ENCODE measurements at regions not wholly inside any gene's neighbourhood (a gene's known extent, or its start where the extent isn't known, plus 50 kb on each side); places are given as distances from the start of the nearest gene placed in this dataset.

DNA sequence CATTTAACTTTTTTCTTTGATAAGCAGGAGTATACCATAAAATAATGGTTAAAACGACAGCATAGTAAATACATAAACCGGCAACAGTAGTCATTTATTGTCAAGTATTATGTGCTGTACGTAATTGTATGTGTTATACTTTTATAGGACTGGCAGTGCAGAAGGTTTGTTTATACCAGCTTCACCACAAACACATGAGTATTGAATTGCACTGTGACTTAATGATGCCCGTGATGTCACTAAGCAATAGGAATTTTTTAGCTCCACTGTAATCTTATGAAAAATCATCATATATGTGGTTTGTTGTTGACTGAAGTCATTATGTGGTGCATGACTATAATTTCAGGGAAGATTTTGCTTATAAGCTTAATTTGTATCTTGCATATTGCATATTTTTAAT lies 424.6 kb downstream of the PABPC4L start:
- H3K4me1 ChIP-seq (ENCODE audit: control insufficient read depth, insufficient read depth, low read length), result no peaks in the 10 kb centered on the region
- H3K23ac ChIP-seq (ENCODE audit: low read depth, low read length), result no peak overlapping the region
- H4K5ac ChIP-seq (ENCODE audit: low read depth, low read length), result no peak overlapping the region
- H4K8ac ChIP-seq (ENCODE audit: low read depth in 2 of 2, low read length in 2 of 2), result no peak overlapping the region
- ChIA-PET POLR2A (ENCODE audit: unreplicated experiment) (no interaction called here), CTCF (no interaction called here)
- no peak overlapping the region for H3K4ac ChIP-seq (ENCODE audit: low read depth, low read length)
- H3K27me3 ChIP-seq (ENCODE audit: control insufficient read depth, insufficient read depth, low read length), result no peaks in the 10 kb centered on the region
- in situ Hi-C loops (cut with MboI; ENCODE audit: low sequenced_read_pairs) (no loop called here), dilution Hi-C loops (cut with HindIII; ENCODE audit: low sequenced_read_pairs, unreplicated experiment) (no loop called here), intact Hi-C loops (cut with micrococcal nuclease) (no loop called here)
- no peaks in the 10 kb centered on the region for H3K79me1 ChIP-seq (ENCODE audit: low read depth in 1 of 2, low read length in 2 of 2)
- H3K14ac ChIP-seq (replicated peaks; ENCODE audit: low read depth, low read length), result no peak overlapping the region
- H2AK9ac ChIP-seq (replicated peaks; ENCODE audit: low read depth, low read length, poor library complexity), result no peak overlapping the region
- no CpG with 5 or more reads among the region's 4 CpGs for WGBS, 2 experiments (ENCODE audit: extremely low coverage in 2 of 2, insufficient read length in 1 of 2)
- no peak overlapping the region for H3K27ac ChIP-seq (ENCODE audit: insufficient read depth, low read length)
- no peak overlapping the region for H2AK5ac ChIP-seq (ENCODE audit: low read depth, low read length)
- H3K4me2 ChIP-seq (ENCODE audit: low read depth, low read length), result no peak overlapping the region
- no peaks in the 10 kb centered on the region for H3K9me3 ChIP-seq (ENCODE audit: control insufficient read depth, insufficient read depth, low read length)
- no peak overlapping the region for H2AFZ ChIP-seq (replicated peaks; ENCODE audit: low read length, poor library complexity)
- H4K91ac ChIP-seq (ENCODE audit: insufficient read depth, low read depth, low read length), result no peak overlapping the region
- no peaks in the 10 kb centered on the region for H3K9me1 ChIP-seq (ENCODE audit: insufficient read depth, low read length)
- H3K36me3 ChIP-seq (ENCODE audit: control insufficient read depth, insufficient read depth, low read length), result no peaks in the 10 kb centered on the region
- H2BK120ac ChIP-seq (ENCODE audit: low read depth, low read length), result no peak overlapping the region
- no peak overlapping the region for H2BK20ac ChIP-seq (ENCODE audit: low read depth, low read length)
- no peak overlapping the region for H3K9ac ChIP-seq (ENCODE audit: low read depth, low read length)
- ATAC-seq (ENCODE audit: low read depth) (no peak), DNase-seq (peak; percentile 12)
- H3K56ac ChIP-seq (ENCODE audit: extremely low read depth, insufficient read depth, low read length), result no peak overlapping the region
- no peak overlapping the region for H3K4me3 ChIP-seq (ENCODE audit: insufficient read depth, low read depth, low read length)
- no peak overlapping the region for H3K18ac ChIP-seq (ENCODE audit: low read depth, low read length)
- TF ChIP-seq MXI1 (IDR thresholded peaks at IDR 0.05; ENCODE audit: borderline replicate concordance, low read depth, low read length) (no peak), SMC3 (IDR thresholded peaks at IDR 0.05; ENCODE audit: low read depth, low read length) (no peak), POLR2A (IDR thresholded peaks at IDR 0.05; ENCODE audit: low read depth, low read length) (no peak), RAD21 (IDR thresholded peaks at IDR 0.05; ENCODE audit: low read length) (no peak), MAFK (IDR thresholded peaks at IDR 0.05; ENCODE audit: low read depth, low read length) (no peak), CEBPB (IDR thresholded peaks at IDR 0.05; ENCODE audit: low read depth, low read length) (no peak), BHLHE40 (IDR thresholded peaks at IDR 0.05; ENCODE audit: low read depth, low read length) (no peak), FOS (IDR thresholded peaks at IDR 0.05; ENCODE audit: low read depth, low read length) (no peak), CHD1 (IDR thresholded peaks at IDR 0.05; ENCODE audit: low read depth, low read length) (no peak), RFX5 (IDR thresholded peaks at IDR 0.05; ENCODE audit: low read depth, low read length) (no peak), MAZ (IDR thresholded peaks at IDR 0.05; ENCODE audit: borderline replicate concordance, low read depth, low read length) (no peak), RCOR1 (IDR thresholded peaks at IDR 0.05; ENCODE audit: insufficient replicate concordance, low read length) (no peak), NFE2L2 (IDR thresholded peaks at IDR 0.05; ENCODE audit: low read depth, low read length) (no peak)
- TF ChIP-seq, protein P1, sequence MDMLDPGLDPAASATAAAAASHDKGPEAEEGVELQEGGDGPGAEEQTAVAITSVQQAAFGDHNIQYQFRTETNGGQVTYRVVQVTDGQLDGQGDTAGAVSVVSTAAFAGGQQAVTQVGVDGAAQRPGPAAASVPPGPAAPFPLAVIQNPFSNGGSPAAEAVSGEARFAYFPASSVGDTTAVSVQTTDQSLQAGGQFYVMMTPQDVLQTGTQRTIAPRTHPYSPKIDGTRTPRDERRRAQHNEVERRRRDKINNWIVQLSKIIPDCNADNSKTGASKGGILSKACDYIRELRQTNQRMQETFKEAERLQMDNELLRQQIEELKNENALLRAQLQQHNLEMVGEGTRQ (IDR thresholded peaks at IDR 0.05; ENCODE audit: low read depth, low read length), result no peak
- TF ChIP-seq, protein P2, sequence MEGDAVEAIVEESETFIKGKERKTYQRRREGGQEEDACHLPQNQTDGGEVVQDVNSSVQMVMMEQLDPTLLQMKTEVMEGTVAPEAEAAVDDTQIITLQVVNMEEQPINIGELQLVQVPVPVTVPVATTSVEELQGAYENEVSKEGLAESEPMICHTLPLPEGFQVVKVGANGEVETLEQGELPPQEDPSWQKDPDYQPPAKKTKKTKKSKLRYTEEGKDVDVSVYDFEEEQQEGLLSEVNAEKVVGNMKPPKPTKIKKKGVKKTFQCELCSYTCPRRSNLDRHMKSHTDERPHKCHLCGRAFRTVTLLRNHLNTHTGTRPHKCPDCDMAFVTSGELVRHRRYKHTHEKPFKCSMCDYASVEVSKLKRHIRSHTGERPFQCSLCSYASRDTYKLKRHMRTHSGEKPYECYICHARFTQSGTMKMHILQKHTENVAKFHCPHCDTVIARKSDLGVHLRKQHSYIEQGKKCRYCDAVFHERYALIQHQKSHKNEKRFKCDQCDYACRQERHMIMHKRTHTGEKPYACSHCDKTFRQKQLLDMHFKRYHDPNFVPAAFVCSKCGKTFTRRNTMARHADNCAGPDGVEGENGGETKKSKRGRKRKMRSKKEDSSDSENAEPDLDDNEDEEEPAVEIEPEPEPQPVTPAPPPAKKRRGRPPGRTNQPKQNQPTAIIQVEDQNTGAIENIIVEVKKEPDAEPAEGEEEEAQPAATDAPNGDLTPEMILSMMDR (conservative IDR thresholded peaks at IDR 0.05; ENCODE audit: low read depth, low read length), result no peak
- TF ChIP-seq, protein P3, sequence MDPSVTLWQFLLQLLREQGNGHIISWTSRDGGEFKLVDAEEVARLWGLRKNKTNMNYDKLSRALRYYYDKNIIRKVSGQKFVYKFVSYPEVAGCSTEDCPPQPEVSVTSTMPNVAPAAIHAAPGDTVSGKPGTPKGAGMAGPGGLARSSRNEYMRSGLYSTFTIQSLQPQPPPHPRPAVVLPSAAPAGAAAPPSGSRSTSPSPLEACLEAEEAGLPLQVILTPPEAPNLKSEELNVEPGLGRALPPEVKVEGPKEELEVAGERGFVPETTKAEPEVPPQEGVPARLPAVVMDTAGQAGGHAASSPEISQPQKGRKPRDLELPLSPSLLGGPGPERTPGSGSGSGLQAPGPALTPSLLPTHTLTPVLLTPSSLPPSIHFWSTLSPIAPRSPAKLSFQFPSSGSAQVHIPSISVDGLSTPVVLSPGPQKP (IDR thresholded peaks at IDR 0.05; ENCODE audit: borderline replicate concordance, low read depth, low read length), result no peak
- no peak overlapping the region for H2BK15ac ChIP-seq (ENCODE audit: low read depth, low read length)
- H2BK5ac ChIP-seq (ENCODE audit: low read depth, low read length, poor library complexity, severe bottlenecking), result no peak overlapping the region
- no TSS peak for BruUV-seq (replicated peaks)
- H4K20me1 ChIP-seq (ENCODE audit: insufficient read depth, low read length), result no peaks in the 10 kb centered on the region

Measured in IMR-90 (cell line).